HepG2 (cell line): ENCODE measurements at regions not wholly inside any gene's neighbourhood (a gene's known extent, or its start where the extent isn't known, plus 50 kb on each side); places are given as distances from the start of the nearest gene placed in this dataset.

ENCODE experiments used
- ATAC-seq: fragments of 200-7000 bp; cut with Tn5 transposase; 3 replicates; pipeline ENCODE4 v1.9.1; 2020; ENCODE audit warnings: mild to moderate bottlenecking, moderate library complexity
- BruUV-seq: library from RNA; stranded (reverse); fragments of 400-500 nt; replicated peaks from 2 replicates; lab custom pipeline; 2021; lab: Mats Ljungman, UMichigan
- CTCF ChIA-PET: fragments of 300-600 bp; formaldehyde crosslinking; extraction: SDS; loops from one replicate; lab custom pipeline; 2021; ENCODE audit warnings: low total read pairs, inconsistent platforms, low intra/inter-chr PET ratio; lab: Yijun Ruan, JAX
- POLR2A ChIA-PET: fragments of 350-600 bp; sonication (Branson Sonifier 250); formaldehyde crosslinking; loops from one replicate; lab custom pipeline; 2020; ENCODE audit warnings: antibody characterized with exemption, inconsistent platforms; lab: Yijun Ruan, JAX
- DNase-seq: peaks from one replicate; pipeline ENCODE4 v3.0.0-alpha.2; 2015; ENCODE audit warnings: low spot score
- FAIRE-seq: peaks from 3 replicates; lab custom pipeline; 2011; peaks lifted over from hg19 to GRCh38; lab: Jason Lieb, UNC
- H2AFZ ChIP-seq: one replicate; pipeline ENCODE4 v1.6.1; 2011; ENCODE audit warnings: low read length, inconsistent platforms
- H3K27ac ChIP-seq: fragments of 300-600 bp; 3 replicates; pipeline ENCODE4 v1.8.0; 2011; ENCODE audit warnings: mixed run types, mild to moderate bottlenecking, mixed read lengths, low read length, inconsistent platforms; ENCODE audit not compliant: insufficient read depth; ENCODE audit errors: extremely low read length
- H3K27me3 ChIP-seq, 2 experiments: fragments of 200-600 bp in 1 of 2; 2 replicates in 1 of 2; 3 replicates in 1 of 2; pipeline versions ENCODE4 v1.6.0 to v1.8.0; 2011; ENCODE audit warnings: low read length in 2 of 2, mild to moderate bottlenecking in 2 of 2, moderate library complexity in 2 of 2, inconsistent platforms in 1 of 2; ENCODE audit not compliant: insufficient read depth in 2 of 2, control insufficient read depth in 1 of 2
- H3K36me3 ChIP-seq, 2 experiments: fragments of 200-600 bp in 1 of 2; replicated peaks in 1 of 2; 2 replicates in 1 of 2; 3 replicates in 1 of 2; pipeline versions ENCODE4 v1.5.1 to v1.8.0; 2011; ENCODE audit warnings: low read length in 2 of 2, inconsistent platforms in 1 of 2; ENCODE audit not compliant: insufficient read depth in 2 of 2, control insufficient read depth in 1 of 2
- H3K4me1 ChIP-seq: 2 replicates; pipeline ENCODE4 v1.5.1; 2012; ENCODE audit warnings: low read length, inconsistent platforms; ENCODE audit not compliant: insufficient read depth
- H3K4me2 ChIP-seq: 2 replicates; pipeline ENCODE4 v1.6.0; 2011; ENCODE audit warnings: low read depth, low read length, inconsistent platforms
- H3K4me3 ChIP-seq, 3 experiments: fragments of 200-600 bp in 1 of 3; sonication (generic), shearing (Covaris generic) in 1 of 3; replicated peaks in 1 of 3; 2 replicates each; pipeline ENCODE4 v1.5.1; 2011 to 2016; ENCODE audit warnings: low read length in 3 of 3, inconsistent platforms in 2 of 3, low read depth in 2 of 3, mild to moderate bottlenecking in 2 of 3, control low read depth in 1 of 3, mixed read lengths in 1 of 3; ENCODE audit not compliant: insufficient read depth in 1 of 3
- H3K79me2 ChIP-seq: one replicate; pipeline ENCODE4 v1.6.1; 2011; ENCODE audit warnings: low read length, inconsistent platforms; ENCODE audit not compliant: insufficient read depth
- H3K9ac ChIP-seq: 2 replicates; pipeline ENCODE4 v1.6.0; 2011; ENCODE audit warnings: mild to moderate bottlenecking, low read depth, low read length, inconsistent platforms; ENCODE audit not compliant: insufficient read depth
- H3K9me3 ChIP-seq: 2 replicates; pipeline ENCODE4 v1.5.1; 2012; ENCODE audit warnings: mild to moderate bottlenecking, low read length
- H4K20me1 ChIP-seq: 2 replicates; pipeline ENCODE4 v1.6.0; 2011; ENCODE audit warnings: inconsistent platforms, mild to moderate bottlenecking, low read length, moderate library complexity; ENCODE audit not compliant: insufficient read depth
- CHD2 ChIP-seq: IDR thresholded peaks from 2 replicates; pipeline ENCODE4 v1.6.1; 2011; ENCODE audit warnings: low read depth, low read length, improper control_type of control experiment
- FOXM1 ChIP-seq: sonication (generic); formaldehyde crosslinking; IDR thresholded peaks from 2 replicates; pipeline ENCODE4 v1.5.0; 2020; ENCODE audit warnings: missing genetic modification reagents
- PHF21A ChIP-seq: sonication (generic); formaldehyde crosslinking; IDR thresholded peaks from 2 replicates; pipeline ENCODE4 v1.5.0; 2020; ENCODE audit warnings: mild to moderate bottlenecking, missing genetic modification reagents
- SIX4 ChIP-seq: sonication (generic); formaldehyde crosslinking; IDR thresholded peaks from 2 replicates; pipeline ENCODE4 v1.4.0; 2020; ENCODE audit warnings: missing genetic modification reagents
- SP2 ChIP-seq: sonication (generic); formaldehyde crosslinking; IDR thresholded peaks from 2 replicates; pipeline ENCODE4 v1.5.1; 2020; ENCODE audit warnings: mild to moderate bottlenecking, missing genetic modification reagents
- ZNF318 ChIP-seq: sonication (generic); formaldehyde crosslinking; IDR thresholded peaks from 2 replicates; pipeline ENCODE4 v1.4.0; 2020; ENCODE audit warnings: mild to moderate bottlenecking, missing genetic modification reagents
- ZNF441 ChIP-seq: sonication (generic); formaldehyde crosslinking; IDR thresholded peaks from 2 replicates; pipeline ENCODE4 v1.7.0; 2021; ENCODE audit warnings: missing genetic modification reagents, borderline replicate concordance
- ZNF556 ChIP-seq: sonication (generic); formaldehyde crosslinking; IDR thresholded peaks from 2 replicates; pipeline ENCODE4 v1.4.0; 2020; ENCODE audit warnings: mild to moderate bottlenecking, missing genetic modification reagents, borderline replicate concordance
- ZNF576 ChIP-seq: sonication (generic); formaldehyde crosslinking; IDR thresholded peaks from 2 replicates; pipeline ENCODE4 v1.4.0; 2020; ENCODE audit warnings: mild to moderate bottlenecking, missing genetic modification reagents
- ZNF607 ChIP-seq: sonication (generic); formaldehyde crosslinking; IDR thresholded peaks from 2 replicates; pipeline ENCODE4 v1.5.1; 2020; ENCODE audit warnings: missing genetic modification reagents, mild to moderate bottlenecking, borderline replicate concordance
- ZNF770 ChIP-seq: sonication (generic); formaldehyde crosslinking; IDR thresholded peaks from 2 replicates; pipeline ENCODE4 v1.5.0; 2020; ENCODE audit warnings: mild to moderate bottlenecking, missing genetic modification reagents
- ZNF790 ChIP-seq: sonication (generic); formaldehyde crosslinking; IDR thresholded peaks from 2 replicates; pipeline ENCODE4 v1.8.0; 2022; ENCODE audit warnings: missing genetic modification reagents, mild to moderate bottlenecking, borderline replicate concordance
- ZNF839 ChIP-seq: sonication (generic); formaldehyde crosslinking; IDR thresholded peaks from 2 replicates; pipeline ENCODE4 v1.4.0; 2020; ENCODE audit warnings: missing genetic modification reagents, mild to moderate bottlenecking, borderline replicate concordance
- ZNF878 ChIP-seq: sonication (generic); formaldehyde crosslinking; IDR thresholded peaks from 2 replicates; pipeline ENCODE4 v1.8.1; 2023; ENCODE audit warnings: mild to moderate bottlenecking, missing genetic modification reagents, moderate library complexity
- WGBS: methylation state at CpG from one replicate; pipeline ENCODE4 v1.1.6; 2017; ENCODE audit warnings: low lambda C conversion rate; 5-methylcytosine and 5-hydroxymethylcytosine counted together
- in situ Hi-C: cut with HindIII; loops from 2 replicates; pipeline ENCODE4 v1.10.0; 2017; ENCODE audit warnings: low pct_unique_long_range_greater_than_20kb; ENCODE audit not compliant: extremely low pct_ligation_motif_present
- intact Hi-C: fragments of 100-400 bp; cut with micrococcal nuclease; formaldehyde crosslinking; loops from one replicate; pipeline ENCODE4 v1.10.0; 2022; ENCODE audit not compliant: unreplicated experiment

GRCh38 chr3:72673011-72673771 is 175.1 kb downstream of the SHQ1 start:
- ChIA-PET CTCF (no interaction called here), POLR2A (no interaction called here)
- no peak overlapping the region for H3K27ac ChIP-seq
- no peaks in the 10 kb centered on the region for H3K9me3 ChIP-seq
- no peak overlapping the region for H3K9ac ChIP-seq
- H3K4me1 ChIP-seq = peaks cover 10% of the 10 kb centered on the region
- no peak for ATAC-seq
- H3K27me3 ChIP-seq = no peaks in the 10 kb centered on the region
- no TSS peak for BruUV-seq
- intact Hi-C loops (no loop called here), in situ Hi-C loops (no loop called here)
- FAIRE-seq = no peak
- no peak overlapping the region for H2AFZ ChIP-seq
- no peak overlapping the region for H3K4me2 ChIP-seq
- H3K4me3 ChIP-seq = no peak overlapping the region
- 55% methylated on average over 2 of the region's 7 CpGs for WGBS
- H3K36me3 ChIP-seq = no peaks in the 10 kb centered on the region
- no peaks in the 10 kb centered on the region for H3K79me2 ChIP-seq
- DNase-seq = no peak
- no peaks in the 10 kb centered on the region for H4K20me1 ChIP-seq
- TF ChIP-seq FOXM1 (CRISPR knock-in tag) = no peak
- TF ChIP-seq ZNF878 (CRISPR knock-in tag) = no peak
- TF ChIP-seq CHD2 = no peak
- no peak for TF ChIP-seq ZNF770 (CRISPR knock-in tag)
- TF ChIP-seq ZNF441 (CRISPR knock-in tag) = no peak
- TF ChIP-seq ZNF790 (CRISPR knock-in tag) = no peak
- no peak for TF ChIP-seq SIX4 (CRISPR knock-in tag)
- no peak for TF ChIP-seq ZNF556 (CRISPR knock-in tag)
- TF ChIP-seq ZNF839 (CRISPR knock-in tag) = no peak
- TF ChIP-seq ZNF576 (CRISPR knock-in tag) = no peak
- no peak for TF ChIP-seq SP2 (CRISPR knock-in tag)
- TF ChIP-seq ZNF318 (CRISPR knock-in tag) = no peak
- TF ChIP-seq PHF21A = no peak
- TF ChIP-seq ZNF607 (CRISPR knock-in tag) = no peak
